OCI-LY3 (cell line): ENCODE measurements at regions not wholly inside any gene's neighbourhood (a gene's known extent, or its start where the extent isn't known, plus 50 kb on each side); places are given as distances from the start of the nearest gene placed in this dataset.

Experiments
- H2AFZ ChIP-seq: fragments of 200-600, 300-600 bp; shearing (Covaris generic); 2 replicates; pipeline ENCODE4 v1.6.0; 2014; ENCODE audit warnings: antibody characterized with exemption, low read depth, low read length
- H3K27ac ChIP-seq: fragments of 200-600, 300-600 bp; sonication (generic); 2 replicates; pipeline ENCODE4 v1.5.1; 2014; ENCODE audit warnings: mild to moderate bottlenecking, low read length, moderate library complexity, mixed read lengths
- H3K27me3 ChIP-seq: fragments of 200-600, 300-600 bp; sonication (generic); 2 replicates; pipeline ENCODE4 v1.6.1; 2014; ENCODE audit warnings: low read depth, low read length, mixed read lengths
- H3K36me3 ChIP-seq: fragments of 200-600, 300-600 bp; sonication (generic); replicated peaks from 2 replicates; pipeline ENCODE3; 2014; ENCODE audit warnings: low read depth, low read length, mixed read lengths
- H3K4me1 ChIP-seq: fragments of 300-600, 200-600 bp; sonication (generic); 2 replicates; pipeline ENCODE4 v1.6.1; 2014; ENCODE audit warnings: low read length, mixed read lengths
- H3K4me2 ChIP-seq: fragments of 200-600, 300-600 bp; sonication (generic); 2 replicates; pipeline ENCODE4 v1.6.1; 2014; ENCODE audit warnings: low read length, mixed read lengths
- H3K4me3 ChIP-seq: fragments of 300-600, 200-600 bp; sonication (generic); 2 replicates; pipeline ENCODE4 v1.5.1; 2014; ENCODE audit warnings: antibody characterized with exemption, mild to moderate bottlenecking, low read length, moderate library complexity
- H3K79me2 ChIP-seq: fragments of 300-600, 200-600 bp; shearing (Covaris generic); 2 replicates; pipeline ENCODE4 v1.6.1; 2014; ENCODE audit warnings: mild to moderate bottlenecking, low read length, mixed read lengths
- H3K9ac ChIP-seq: fragments of 300-600, 200-600 bp; shearing (Covaris generic); 2 replicates; pipeline ENCODE4 v1.6.0; 2014; ENCODE audit warnings: mild to moderate bottlenecking, low read length, moderate library complexity
- H3K9me3 ChIP-seq: fragments of 200-600, 300-600 bp; shearing (Covaris generic); 2 replicates; pipeline ENCODE4 v1.6.1; 2014; ENCODE audit warnings: low read length, mixed read lengths; ENCODE audit not compliant: insufficient read depth
- H4K20me1 ChIP-seq: fragments of 200-600, 300-600 bp; sonication (generic); 2 replicates; pipeline ENCODE4 v1.6.1; 2016; ENCODE audit warnings: low read length, mixed read lengths; ENCODE audit not compliant: insufficient read depth
- EZH2phosphoT487 ChIP-seq: fragments of 200-600 bp; shearing (Covaris generic); IDR thresholded peaks from 2 replicates; pipeline ENCODE4 v1.6.1; 2018; ENCODE audit warnings: antibody characterized with exemption, mixed run types, low read depth
- TF ChIP-seq, protein P1 (sequence below): fragments of 200-600, 300-600 bp; sonication (generic); IDR thresholded peaks from 2 replicates; pipeline ENCODE4 v1.5.1; 2014; ENCODE audit warnings: antibody characterized with exemption, low read length, low read depth

DNA sequence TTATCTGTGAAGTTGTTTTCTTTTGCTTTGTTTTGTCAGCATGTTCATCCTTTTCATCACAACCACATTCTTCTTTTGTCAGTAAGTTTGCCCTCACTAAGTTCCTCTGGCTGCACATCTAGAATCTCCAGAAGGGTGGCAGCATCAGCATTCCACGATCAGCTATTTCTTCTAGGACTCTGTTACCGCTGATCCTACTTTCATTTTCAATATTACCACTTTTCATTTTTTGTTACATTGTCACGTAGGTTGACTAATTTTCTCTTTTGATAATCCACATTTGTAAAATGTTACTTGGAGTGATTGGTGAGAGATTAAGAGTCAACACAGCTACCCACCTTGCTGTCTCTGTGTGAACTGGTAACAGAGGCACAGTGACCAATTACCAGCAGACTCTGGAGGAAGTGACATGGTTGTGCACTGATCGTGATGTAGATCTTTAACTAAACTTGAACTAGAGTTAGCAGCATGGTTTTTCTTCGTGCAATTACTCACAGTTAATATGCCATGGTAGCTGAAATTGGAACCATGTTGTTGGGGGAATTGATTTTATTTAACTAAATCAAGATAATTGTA is 307.9 kb upstream of the SLC35B3 start:
- H3K36me3 ChIP-seq = no peaks in the 10 kb centered on the region
- peak overlapping the region; percentile 91 for H3K4me2 ChIP-seq
- H2AFZ ChIP-seq = peak overlapping the region; percentile 98
- no peaks in the 10 kb centered on the region; the same call in 1 of the 2 replicates for H3K4me1 ChIP-seq
- H3K9ac ChIP-seq = peak overlapping the region; percentile 41; the same call in 1 of the 2 replicates
- peak overlapping the region; percentile 81 for H3K4me3 ChIP-seq
- H3K79me2 ChIP-seq = no peaks in the 10 kb centered on the region
- H4K20me1 ChIP-seq = no peaks in the 10 kb centered on the region
- TF ChIP-seq EZH2phosphoT487 = no peak
- TF ChIP-seq, protein P1, sequence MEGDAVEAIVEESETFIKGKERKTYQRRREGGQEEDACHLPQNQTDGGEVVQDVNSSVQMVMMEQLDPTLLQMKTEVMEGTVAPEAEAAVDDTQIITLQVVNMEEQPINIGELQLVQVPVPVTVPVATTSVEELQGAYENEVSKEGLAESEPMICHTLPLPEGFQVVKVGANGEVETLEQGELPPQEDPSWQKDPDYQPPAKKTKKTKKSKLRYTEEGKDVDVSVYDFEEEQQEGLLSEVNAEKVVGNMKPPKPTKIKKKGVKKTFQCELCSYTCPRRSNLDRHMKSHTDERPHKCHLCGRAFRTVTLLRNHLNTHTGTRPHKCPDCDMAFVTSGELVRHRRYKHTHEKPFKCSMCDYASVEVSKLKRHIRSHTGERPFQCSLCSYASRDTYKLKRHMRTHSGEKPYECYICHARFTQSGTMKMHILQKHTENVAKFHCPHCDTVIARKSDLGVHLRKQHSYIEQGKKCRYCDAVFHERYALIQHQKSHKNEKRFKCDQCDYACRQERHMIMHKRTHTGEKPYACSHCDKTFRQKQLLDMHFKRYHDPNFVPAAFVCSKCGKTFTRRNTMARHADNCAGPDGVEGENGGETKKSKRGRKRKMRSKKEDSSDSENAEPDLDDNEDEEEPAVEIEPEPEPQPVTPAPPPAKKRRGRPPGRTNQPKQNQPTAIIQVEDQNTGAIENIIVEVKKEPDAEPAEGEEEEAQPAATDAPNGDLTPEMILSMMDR = peak; percentile 38
- no peaks in the 10 kb centered on the region for H3K27me3 ChIP-seq
- no peaks in the 10 kb centered on the region for H3K9me3 ChIP-seq
- no peak overlapping the region for H3K27ac ChIP-seq

DNA sequence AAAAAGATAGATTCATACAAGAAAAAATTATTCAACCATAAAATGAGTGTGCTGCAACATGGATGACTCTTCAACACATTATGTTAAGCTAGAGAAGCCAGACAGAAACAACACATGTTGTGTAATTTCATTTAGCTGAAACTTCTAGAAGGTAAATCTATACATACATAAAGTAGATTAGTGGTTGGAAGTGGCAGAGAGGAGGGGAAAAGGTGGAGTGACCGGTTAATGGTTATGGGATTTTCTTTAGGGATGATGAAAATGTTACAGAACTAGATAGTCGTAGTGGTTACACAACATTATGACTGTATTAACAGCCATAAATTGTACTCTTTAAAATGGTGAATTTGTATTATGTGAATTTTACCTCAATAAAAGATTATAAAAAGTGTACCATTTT is 304.1 kb upstream of the SLC35B3 start:
- H3K4me3 ChIP-seq = no peak overlapping the region
- no peaks in the 10 kb centered on the region for H4K20me1 ChIP-seq
- H3K9me3 ChIP-seq = no peaks in the 10 kb centered on the region
- no peaks in the 10 kb centered on the region for H3K27me3 ChIP-seq
- H3K9ac ChIP-seq = no peak overlapping the region
- TF ChIP-seq EZH2phosphoT487 = no peak
- TF ChIP-seq, protein P1 = no peak
- H3K36me3 ChIP-seq = no peaks in the 10 kb centered on the region
- H3K4me2 ChIP-seq = no peak overlapping the region
- no peak overlapping the region for H3K27ac ChIP-seq
- no peaks in the 10 kb centered on the region for H3K79me2 ChIP-seq
- no peak overlapping the region for H2AFZ ChIP-seq
- no peaks in the 10 kb centered on the region; the same call in 1 of the 2 replicates for H3K4me1 ChIP-seq

DNA sequence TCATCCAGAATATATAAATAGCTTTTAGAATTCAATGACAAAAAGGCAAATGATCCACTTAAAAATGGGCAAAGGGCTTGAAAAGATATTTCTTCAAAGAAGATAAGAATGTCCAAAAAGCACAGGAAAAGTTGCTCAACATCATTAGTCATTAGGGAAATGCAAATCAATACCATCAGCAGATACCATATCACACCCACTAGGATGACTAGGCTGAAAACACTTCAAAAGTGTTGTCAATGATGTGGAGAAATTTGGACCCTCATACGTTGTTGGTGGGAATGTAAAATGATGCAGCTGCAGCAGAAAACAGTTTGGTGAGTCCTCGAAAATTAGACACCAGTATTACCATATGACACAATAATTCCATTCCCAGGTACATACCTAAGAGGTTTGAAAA is 303.6 kb upstream of the SLC35B3 start:
- Histone ChIP-seq H3K9ac (no peak overlapping the region), H2AFZ (no peak overlapping the region), H3K4me2 (no peak overlapping the region), H3K4me1 (no peaks in the 10 kb centered on the region; the same call in 1 of the 2 replicates), H3K27me3 (no peaks in the 10 kb centered on the region), H3K79me2 (no peaks in the 10 kb centered on the region), H3K36me3 (no peaks in the 10 kb centered on the region), H3K9me3 (no peaks in the 10 kb centered on the region), H3K27ac (no peak overlapping the region), H3K4me3 (no peak overlapping the region), H4K20me1 (no peaks in the 10 kb centered on the region)
- no peak for TF ChIP-seq EZH2phosphoT487
- TF ChIP-seq, protein P1 = no peak

DNA sequence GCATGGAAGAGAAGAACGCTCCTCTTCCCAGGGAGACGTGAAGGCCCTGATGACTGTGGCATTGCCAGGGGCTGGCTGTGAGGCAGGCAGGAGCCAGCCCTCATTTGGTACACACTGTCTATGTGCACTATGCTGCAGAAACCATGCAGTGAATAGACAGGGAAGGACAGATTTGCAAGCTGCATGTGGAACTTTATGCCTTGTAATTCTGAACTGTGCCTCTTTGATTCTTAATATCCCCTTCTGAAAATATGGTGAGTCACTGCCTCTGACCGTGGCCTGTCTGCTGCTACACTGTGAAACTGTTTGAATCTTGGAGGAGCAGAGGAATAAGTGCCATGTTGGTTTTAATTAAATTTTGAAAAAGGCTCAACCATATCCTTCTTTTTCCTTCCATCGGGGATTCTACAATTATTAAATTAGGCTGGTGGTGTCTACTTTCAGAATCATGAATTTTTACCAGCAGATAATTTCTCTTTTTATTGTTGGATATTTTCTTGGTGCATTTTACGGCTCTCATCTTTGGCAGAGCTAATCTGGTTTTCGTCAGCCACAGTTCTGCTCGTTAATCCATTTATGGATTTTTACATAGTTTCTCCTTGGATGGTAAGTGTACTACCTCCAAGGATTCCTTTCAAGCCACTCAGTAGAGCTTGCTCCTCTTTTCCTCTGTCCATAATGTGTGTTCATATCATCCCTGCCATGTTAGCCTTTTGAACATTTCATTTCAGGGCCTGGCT is 301.0 kb upstream of the SLC35B3 start:
- no peaks in the 10 kb centered on the region for H3K36me3 ChIP-seq
- H3K27me3 ChIP-seq = no peaks in the 10 kb centered on the region
- H2AFZ ChIP-seq = no peak overlapping the region
- no peaks in the 10 kb centered on the region for H4K20me1 ChIP-seq
- no peaks in the 10 kb centered on the region for H3K9me3 ChIP-seq
- no peak overlapping the region for H3K4me2 ChIP-seq
- no peak overlapping the region for H3K4me3 ChIP-seq
- H3K27ac ChIP-seq = no peak overlapping the region
- H3K4me1 ChIP-seq = no peaks in the 10 kb centered on the region
- no peak for TF ChIP-seq EZH2phosphoT487
- TF ChIP-seq, protein P1 = no peak
- no peak overlapping the region for H3K9ac ChIP-seq
- no peaks in the 10 kb centered on the region for H3K79me2 ChIP-seq
